ENCODE measurements at regions not wholly inside any gene's neighbourhood (a gene's known extent, or its start where the extent isn't known, plus 50 kb on each side); places are given as distances from the start of the nearest gene placed in this dataset.

DNA sequence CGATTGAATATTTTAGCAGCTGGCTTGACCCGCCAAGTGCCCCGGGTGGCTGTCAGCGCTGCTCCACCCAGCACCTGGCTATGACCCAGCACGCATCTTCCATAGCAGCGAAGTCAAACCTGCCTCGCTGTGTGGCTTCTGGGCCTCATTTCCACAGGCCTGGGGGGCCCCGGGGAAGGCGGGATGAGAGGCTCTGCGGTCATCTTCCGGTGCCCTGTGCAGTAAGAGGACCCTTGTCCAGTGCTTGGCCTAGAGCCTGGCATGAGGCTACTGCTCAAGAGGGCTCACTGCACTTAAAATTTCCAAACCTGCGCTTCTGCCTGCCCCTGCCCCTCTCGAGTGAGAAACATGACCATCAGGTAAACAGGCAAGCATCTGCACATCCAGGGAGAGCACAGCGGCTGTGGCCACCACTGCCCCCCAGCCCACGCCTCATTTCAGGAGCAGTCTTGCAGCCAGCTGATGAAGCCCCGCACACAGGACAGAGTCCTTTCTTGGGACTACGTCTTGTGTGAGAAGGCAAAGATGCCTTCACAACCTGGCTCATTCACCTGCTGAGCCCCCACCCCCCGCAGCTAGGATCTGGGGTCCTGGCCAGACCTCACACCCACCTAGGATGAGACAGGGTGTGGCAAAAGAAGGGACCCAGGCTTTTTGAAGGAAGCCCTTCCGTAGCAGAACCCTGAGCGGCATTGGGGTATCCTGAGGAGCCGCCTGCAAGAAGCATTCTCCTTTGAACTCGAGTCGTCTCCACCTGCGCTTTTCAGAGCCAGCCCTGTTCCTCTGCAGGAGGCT is 69.5 kb upstream of the UNC5A start:
- no peak for TF ChIP-seq CTCF (IDR thresholded peaks at IDR 0.05; ENCODE audit: insufficient read depth, low read depth, low read length, missing control alignments)
- no peak for DNase-seq (ENCODE audit: low read depth)
- H3K4me3 ChIP-seq (ENCODE audit: low read length), result no peak overlapping the region

DNA sequence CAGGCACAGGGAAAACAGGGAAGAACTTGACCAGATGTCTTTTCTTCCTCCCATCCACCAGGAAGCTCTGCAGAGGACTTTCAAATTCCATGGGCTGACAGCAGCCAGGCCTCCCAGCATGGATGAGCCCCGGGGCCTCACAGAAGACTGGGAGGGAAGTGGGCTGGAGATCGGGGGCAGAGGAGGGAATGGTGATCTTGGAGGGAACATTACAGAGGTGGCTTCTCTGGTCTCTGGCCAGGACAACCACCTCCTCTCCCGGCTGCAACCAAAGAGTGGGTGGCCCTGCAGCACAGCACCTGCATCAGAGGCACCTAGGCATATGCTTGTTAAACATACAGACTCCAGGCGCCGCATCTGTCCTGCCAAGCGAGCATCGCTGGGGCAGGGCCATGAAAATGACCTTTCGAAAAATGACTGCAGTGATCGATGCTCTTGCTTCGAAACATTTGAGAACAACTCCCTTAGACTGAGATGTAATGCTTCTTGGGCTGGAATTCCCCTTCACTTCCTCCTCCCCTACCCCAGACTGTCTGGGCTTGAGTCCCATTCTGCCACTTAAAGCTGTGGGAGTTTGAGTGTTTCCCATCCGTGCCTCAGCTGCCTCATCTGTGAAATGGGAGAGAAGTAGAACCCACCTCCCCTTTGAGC is 68.7 kb upstream of the UNC5A start:
- no peak for DNase-seq (ENCODE audit: low read depth)
- TF ChIP-seq CTCF (IDR thresholded peaks at IDR 0.05; ENCODE audit: insufficient read depth, low read depth, low read length, missing control alignments), result no peak
- H3K4me3 ChIP-seq (ENCODE audit: low read length), result no peak overlapping the region

- no peak overlapping the region for H3K4me3 ChIP-seq (ENCODE audit: low read length)
- DNase-seq (ENCODE audit: low read depth), result no peak
- TF ChIP-seq CTCF (IDR thresholded peaks at IDR 0.05; ENCODE audit: insufficient read depth, low read depth, low read length, missing control alignments), result no peak
Observed at GRCh38 chr5:176742246-176743105, 67.9 kb upstream of the UNC5A start.

- H3K4me3 ChIP-seq (ENCODE audit: low read length), result no peak overlapping the region
- no peak for TF ChIP-seq CTCF (IDR thresholded peaks at IDR 0.05; ENCODE audit: insufficient read depth, low read depth, low read length, missing control alignments)
- DNase-seq (ENCODE audit: low read depth), result no peak
Observed at GRCh38 chr5:176743136-176743861, 67.1 kb upstream of the UNC5A start.

DNA sequence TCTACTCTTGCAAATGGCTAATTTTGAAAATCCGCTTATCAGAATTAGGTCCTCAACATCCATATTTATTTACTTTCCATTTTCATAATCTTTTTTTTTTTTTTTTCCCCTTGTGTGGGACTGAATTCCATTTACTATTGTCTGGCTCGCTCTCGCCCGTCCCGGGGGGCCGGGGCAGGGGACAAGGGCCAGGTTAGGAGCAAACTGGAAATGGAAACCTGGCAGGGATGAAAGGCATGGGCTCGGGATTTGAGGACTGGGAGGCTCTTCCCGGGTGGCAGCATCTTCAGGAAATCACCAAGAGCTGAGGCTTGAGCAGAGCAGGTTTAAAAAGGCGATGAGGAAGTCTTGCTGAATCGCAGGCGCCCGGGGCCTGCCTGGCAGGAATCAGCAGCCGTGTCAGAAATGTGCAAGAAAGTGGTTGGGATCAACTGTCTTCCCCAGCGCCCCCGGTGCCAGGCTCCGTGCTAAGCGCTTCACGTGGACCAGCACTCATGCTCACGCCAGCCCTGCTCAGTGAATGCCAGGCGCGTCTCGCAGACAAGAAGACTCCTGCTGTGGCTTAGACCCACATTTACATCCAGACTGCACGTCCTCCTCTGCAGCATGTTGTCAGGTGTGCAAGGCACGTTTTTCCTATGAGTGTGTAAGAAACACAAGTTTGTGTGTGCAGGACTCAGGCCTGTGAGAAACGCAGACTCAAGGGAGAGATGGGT is 66.3 kb upstream of the UNC5A start:
- no peak overlapping the region for H3K4me3 ChIP-seq (ENCODE audit: low read length)
- no peak for DNase-seq (ENCODE audit: low read depth)
- TF ChIP-seq CTCF (IDR thresholded peaks at IDR 0.05; ENCODE audit: insufficient read depth, low read depth, low read length, missing control alignments), result no peak

- TF ChIP-seq CTCF (IDR thresholded peaks at IDR 0.05; ENCODE audit: insufficient read depth, low read depth, low read length, missing control alignments), result peak; percentile 25
- no peak for DNase-seq (ENCODE audit: low read depth)
- H3K4me3 ChIP-seq (ENCODE audit: low read length), result no peak overlapping the region
Observed at GRCh38 chr5:176744584-176744965, 65.8 kb upstream of the UNC5A start.

All from epithelial cell of esophagus (primary cell).